Small intestine (tissue), 7 donors: ENCODE measurements at regions not wholly inside any gene's neighbourhood (a gene's known extent, or its start where the extent isn't known, plus 50 kb on each side); places are given as distances from the start of the nearest gene placed in this dataset.

ENCODE experiments used
- DNase-seq, 2 donors: peaks; one replicate each; pipeline versions ENCODE4 v3.0.0 to v3.0.0-alpha.2; 2013
- FAIRE-seq: peaks from 2 replicates; lab custom pipeline; 2012; peaks lifted over from hg19 to GRCh38; lab: Jason Lieb, UNC
- H3K27ac ChIP-seq, 3 donors: one replicate each; pipeline ENCODE4 v1.5.1; 2013; ENCODE audit warnings: low read length in 2 of 3, mild to moderate bottlenecking in 2 of 3, control low read depth in 1 of 3, inconsistent platforms in 1 of 3, low read depth in 1 of 3, moderate library complexity in 1 of 3
- H3K27me3 ChIP-seq, 3 donors: one replicate each; pipeline ENCODE4 v1.6.1; 2013; ENCODE audit warnings: low read length in 3 of 3, inconsistent platforms in 1 of 3; ENCODE audit not compliant: control insufficient read depth in 3 of 3, insufficient read depth in 3 of 3
- H3K36me3 ChIP-seq, 3 donors: one replicate each; pipeline ENCODE4 v1.6.1; 2013; ENCODE audit warnings: low read length in 3 of 3, inconsistent platforms in 1 of 3, low read depth in 1 of 3, mild to moderate bottlenecking in 1 of 3, moderate library complexity in 1 of 3; ENCODE audit not compliant: control insufficient read depth in 3 of 3, insufficient read depth in 2 of 3
- H3K4me1 ChIP-seq, 3 donors: one replicate each; pipeline ENCODE4 v1.6.1; 2013; ENCODE audit warnings: low read length in 2 of 3, inconsistent platforms in 1 of 3, low read depth in 1 of 3, mild to moderate bottlenecking in 1 of 3, moderate library complexity in 1 of 3; ENCODE audit not compliant: control insufficient read depth in 3 of 3, insufficient read depth in 2 of 3
- H3K4me3 ChIP-seq, 3 donors: one replicate each; pipeline ENCODE4 v1.5.1; 2013; ENCODE audit warnings: low read length in 3 of 3, control low read depth in 1 of 3, inconsistent platforms in 1 of 3, low read depth in 1 of 3, mild to moderate bottlenecking in 1 of 3, moderate library complexity in 1 of 3
- H3K9me3 ChIP-seq, 2 donors: one replicate each; pipeline ENCODE4 v1.6.1; 2013; ENCODE audit warnings: low read depth in 1 of 2, low read length in 1 of 2; ENCODE audit not compliant: control insufficient read depth in 2 of 2, insufficient read depth in 1 of 2
- whole genome bisulfite sequencing, 3 donors: extraction: QIAGEN DNeasy Blood & Tissue Kit; methylation state at CpG; one replicate each; pipeline ENCODE4 v1.1.7; 2013; 5-methylcytosine and 5-hydroxymethylcytosine counted together
- donor health status: healthy with polysubstance abuse.
- donor health status: control.
- donor health status: control.
- donor health status: Bipolar disorder and iron deficiency.
- donor health status: healthy.

DNA sequence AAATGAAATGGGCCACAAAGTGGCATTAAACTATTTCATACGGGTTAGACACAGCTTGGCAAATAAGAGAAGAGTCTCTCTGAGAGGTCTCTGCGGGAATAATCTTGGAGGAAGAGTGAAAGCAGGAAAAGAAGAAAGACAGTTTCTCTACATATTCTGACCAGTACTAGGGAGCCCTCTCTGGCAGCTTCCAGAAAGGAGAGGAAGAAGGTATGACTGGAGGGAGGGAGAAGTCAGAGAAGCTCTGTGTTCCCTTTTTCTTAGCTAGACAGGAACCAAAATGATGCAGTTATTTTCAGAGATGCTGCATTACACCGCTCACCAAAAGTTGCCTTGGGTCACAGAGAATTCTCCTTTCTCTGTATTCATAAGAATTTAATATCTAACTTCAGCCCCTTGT, 382.1 kb downstream of the KCNA4 start:
- no peak for FAIRE-seq
- Histone ChIP-seq H3K27me3 (no peaks in the 10 kb centered on the region), H3K4me1 (no peaks in the 10 kb centered on the region), H3K36me3 (no peaks in the 10 kb centered on the region), H3K27ac (no peak overlapping the region), H3K9me3 (no peaks in the 10 kb centered on the region), H3K4me3 (no peak overlapping the region)
- 72 to 88% (median 74%) methylated on average over 3 of the region's 3 CpGs for WGBS, 3 donors
- DNase-seq: no peak

DNA sequence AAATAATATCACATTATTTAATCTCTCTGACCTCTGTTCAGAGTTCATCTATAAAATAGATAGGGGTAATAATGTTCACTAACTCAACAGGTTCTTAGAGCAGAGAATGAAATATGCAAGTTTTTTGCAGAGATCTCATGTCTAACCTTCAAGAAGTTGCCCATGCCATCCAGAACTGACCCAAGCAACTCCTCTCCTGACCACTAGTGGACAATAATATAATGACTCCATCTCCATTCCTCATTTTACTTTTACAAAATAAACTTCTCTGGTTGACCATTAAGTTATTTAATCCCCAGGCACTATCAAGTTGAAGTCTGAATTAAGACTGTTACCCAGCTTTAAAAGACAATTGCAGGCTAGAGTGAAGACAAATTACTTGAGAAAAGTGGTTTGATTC, 382.6 kb downstream of the KCNA4 start:
- no peak overlapping the region for H3K4me3 ChIP-seq
- no peak for DNase-seq
- no peaks in the 10 kb centered on the region for H3K4me1 ChIP-seq
- H3K27ac ChIP-seq: no peak overlapping the region
- H3K36me3 ChIP-seq: no peaks in the 10 kb centered on the region
- H3K27me3 ChIP-seq: no peaks in the 10 kb centered on the region
- H3K9me3 ChIP-seq: no peaks in the 10 kb centered on the region
- FAIRE-seq: no peak

DNA sequence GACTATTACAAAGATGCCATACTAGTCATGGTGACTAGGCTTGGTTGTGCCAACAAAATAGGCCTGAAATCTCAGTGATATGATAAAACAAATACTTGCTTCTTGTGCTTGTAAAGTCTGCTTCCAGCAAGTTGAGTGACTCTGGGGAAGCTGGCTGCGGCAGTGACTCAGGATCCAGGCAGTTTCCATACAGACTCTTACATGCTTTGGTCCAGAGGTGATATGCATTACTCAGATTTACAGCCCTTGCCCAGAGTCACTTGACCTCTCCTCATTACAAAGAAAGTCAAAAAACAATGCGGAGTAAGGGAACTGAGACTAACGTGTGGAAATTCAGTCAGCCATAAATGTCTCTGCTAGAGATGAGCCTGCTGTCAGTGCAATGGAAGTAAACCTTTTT, 387.5 kb downstream of the KCNA4 start:
- Histone ChIP-seq H3K36me3 (no peaks in the 10 kb centered on the region), H3K27me3 (no peaks in the 10 kb centered on the region), H3K4me1 (no peaks in the 10 kb centered on the region), H3K27ac (no peak overlapping the region), H3K4me3 (no peak overlapping the region), H3K9me3 (no peaks in the 10 kb centered on the region)
- 68 to 76% (median 71%) methylated on average over 3 of the region's 3 CpGs for WGBS, 3 donors
- FAIRE-seq (no peak), DNase-seq (no peak)

DNA sequence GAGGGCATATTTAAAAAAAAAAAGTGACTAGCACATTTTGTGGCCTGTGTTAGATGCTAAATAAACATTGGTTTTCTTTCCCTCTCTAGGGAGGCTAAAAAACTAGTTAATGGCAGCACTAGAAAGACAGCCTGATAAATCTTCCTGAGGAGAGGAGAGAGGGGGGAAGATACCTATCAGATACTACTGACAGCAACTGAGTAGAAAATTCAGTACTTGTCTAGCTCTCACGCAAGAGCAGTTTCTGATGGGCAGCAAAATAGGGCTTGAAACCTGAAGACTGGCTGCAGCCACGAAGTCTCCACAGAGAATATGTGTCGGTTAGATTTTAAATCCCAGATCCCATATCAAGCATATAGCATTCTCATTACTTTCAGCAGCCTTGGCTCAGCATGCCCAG, 388.2 kb downstream of the KCNA4 start:
- Histone ChIP-seq H3K27me3 (no peaks in the 10 kb centered on the region), H3K4me3 (no peak overlapping the region), H3K36me3 (no peaks in the 10 kb centered on the region), H3K27ac (no peak overlapping the region), H3K4me1 (no peaks in the 10 kb centered on the region), H3K9me3 (no peaks in the 10 kb centered on the region)
- 63 to 80% (median 76%) methylated on average over 3 of the region's 3 CpGs for WGBS, 3 donors
- FAIRE-seq (no peak), DNase-seq (no peak)

DNA sequence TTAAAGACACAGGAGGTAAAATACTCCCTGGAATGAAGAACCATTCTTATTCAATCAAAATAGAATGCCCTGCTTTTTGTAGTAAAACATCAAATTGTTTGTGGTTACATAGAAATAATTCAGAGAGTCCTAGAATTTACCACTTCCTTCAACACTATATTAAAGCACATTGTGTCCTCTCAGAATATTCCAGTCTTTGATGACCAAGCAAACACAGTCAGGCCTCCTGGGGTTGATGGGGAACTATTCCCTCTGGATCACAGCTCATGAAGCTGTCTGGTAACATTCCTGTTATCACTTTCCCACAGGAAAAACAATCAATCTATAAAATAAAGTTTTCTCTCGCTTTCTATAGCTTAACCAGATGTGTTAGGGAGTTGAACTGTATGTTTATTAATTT, 389.3 kb downstream of the KCNA4 start:
- FAIRE-seq: no peak

DNA sequence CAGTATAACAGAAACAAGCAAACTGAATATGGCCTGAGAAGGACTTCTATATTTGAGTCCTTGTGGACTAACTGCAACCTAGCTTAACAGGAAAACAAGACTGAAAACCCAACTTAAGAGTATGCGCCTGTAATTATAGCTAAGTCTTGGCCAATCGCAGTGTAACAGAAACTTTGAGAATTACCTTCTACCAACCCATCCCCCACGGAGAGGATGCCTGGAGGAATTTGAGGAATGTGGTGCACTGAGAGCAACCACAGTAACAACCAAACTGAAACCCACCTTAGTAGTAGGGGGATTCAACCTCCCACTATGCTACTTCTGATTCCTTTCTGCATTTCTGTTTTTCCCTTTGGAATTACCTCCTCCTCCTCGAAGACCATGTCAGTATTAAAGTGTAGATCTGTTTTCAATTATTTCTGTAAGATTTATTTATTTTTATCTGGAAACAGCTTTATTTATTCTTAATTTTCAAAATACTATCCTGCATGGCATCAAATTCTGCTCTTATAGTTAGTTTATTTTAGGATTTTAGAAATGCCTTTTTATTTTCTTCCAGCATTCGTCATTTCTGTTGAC, 393.6 kb downstream of the KCNA4 start:
- DNase-seq: no peak
- FAIRE-seq: no peak
- Histone ChIP-seq H3K4me3 (no peak overlapping the region), H3K36me3 (no peaks in the 10 kb centered on the region), H3K9me3 (no peaks in the 10 kb centered on the region), H3K27me3 (no peaks in the 10 kb centered on the region), H3K27ac (no peak overlapping the region), H3K4me1 (no peaks in the 10 kb centered on the region)
- WGBS, 3 donors: 44 to 54% (median 52%) methylated on average over 5 of the region's 5 CpGs

More for the DNA sequence above, 389.3 kb downstream of the KCNA4 start:
- WGBS, 3 donors: 51 to 73% (median 52%) methylated on average over 1 of the region's 1 CpG
- no peaks in the 10 kb centered on the region for H3K4me1 ChIP-seq
- no peaks in the 10 kb centered on the region for H3K27me3 ChIP-seq
- H3K36me3 ChIP-seq: no peaks in the 10 kb centered on the region
- no peak for DNase-seq
- no peak overlapping the region for H3K4me3 ChIP-seq
- no peaks in the 10 kb centered on the region for H3K9me3 ChIP-seq
- H3K27ac ChIP-seq: no peak overlapping the region

DNA sequence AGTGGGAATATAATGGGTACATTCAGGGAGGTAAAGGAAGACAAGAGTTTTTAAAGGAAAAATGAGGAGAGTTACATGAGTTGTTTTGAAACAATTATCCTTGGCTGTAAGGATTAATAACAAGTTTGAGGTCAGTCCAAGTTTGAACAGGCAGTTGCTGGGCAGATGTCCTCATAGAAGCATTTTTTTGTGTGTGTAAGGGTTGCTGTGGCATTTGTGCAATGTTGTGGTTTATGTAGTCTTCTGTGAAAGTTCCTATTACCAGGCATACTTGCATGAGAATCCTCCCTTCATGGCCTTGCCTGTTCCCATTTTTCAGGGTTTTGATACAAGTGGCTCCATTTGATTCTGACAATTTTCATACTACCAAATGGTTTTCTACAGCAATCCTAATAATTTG, 400.2 kb downstream of the KCNA4 start:
- DNase-seq (no peak), FAIRE-seq (no peak)
- no peak overlapping the region for H3K4me3 ChIP-seq
- no peaks in the 10 kb centered on the region for H3K4me1 ChIP-seq
- H3K27me3 ChIP-seq: no peaks in the 10 kb centered on the region
- H3K36me3 ChIP-seq: no peaks in the 10 kb centered on the region
- no peak overlapping the region for H3K27ac ChIP-seq
- no peaks in the 10 kb centered on the region for H3K9me3 ChIP-seq

DNA sequence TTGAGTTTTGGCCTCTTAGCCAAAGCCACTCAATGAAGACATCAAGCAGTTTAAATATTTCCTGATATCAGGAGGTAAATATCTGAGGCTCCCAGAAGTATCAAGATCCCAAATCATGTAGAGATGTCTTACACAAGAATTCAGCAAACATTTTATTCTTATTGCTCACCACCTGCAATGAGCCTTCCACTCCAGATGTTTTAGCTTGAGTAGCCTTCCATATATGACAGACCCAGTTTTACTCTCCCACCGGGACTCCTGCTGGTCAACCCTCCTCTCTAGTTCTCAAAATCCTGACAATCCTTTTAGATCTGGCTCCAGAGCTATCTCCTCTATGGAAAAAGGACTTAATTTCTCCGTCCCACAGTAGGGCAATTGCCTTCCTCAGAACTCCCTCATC, 404.4 kb downstream of the KCNA4 start:
- Histone ChIP-seq H3K4me1 (no peaks in the 10 kb centered on the region), H3K27me3 (no peaks in the 10 kb centered on the region), H3K27ac (no peak overlapping the region), H3K4me3 (no peak overlapping the region), H3K36me3 (no peaks in the 10 kb centered on the region), H3K9me3 (peaks cover 0 to 1% of the 10 kb centered on the region in 2 donors)
- WGBS, 3 donors: 82 to 88% (median 84%) methylated on average over 2 of the region's 2 CpGs
- DNase-seq (no peak), FAIRE-seq (no peak)

DNA sequence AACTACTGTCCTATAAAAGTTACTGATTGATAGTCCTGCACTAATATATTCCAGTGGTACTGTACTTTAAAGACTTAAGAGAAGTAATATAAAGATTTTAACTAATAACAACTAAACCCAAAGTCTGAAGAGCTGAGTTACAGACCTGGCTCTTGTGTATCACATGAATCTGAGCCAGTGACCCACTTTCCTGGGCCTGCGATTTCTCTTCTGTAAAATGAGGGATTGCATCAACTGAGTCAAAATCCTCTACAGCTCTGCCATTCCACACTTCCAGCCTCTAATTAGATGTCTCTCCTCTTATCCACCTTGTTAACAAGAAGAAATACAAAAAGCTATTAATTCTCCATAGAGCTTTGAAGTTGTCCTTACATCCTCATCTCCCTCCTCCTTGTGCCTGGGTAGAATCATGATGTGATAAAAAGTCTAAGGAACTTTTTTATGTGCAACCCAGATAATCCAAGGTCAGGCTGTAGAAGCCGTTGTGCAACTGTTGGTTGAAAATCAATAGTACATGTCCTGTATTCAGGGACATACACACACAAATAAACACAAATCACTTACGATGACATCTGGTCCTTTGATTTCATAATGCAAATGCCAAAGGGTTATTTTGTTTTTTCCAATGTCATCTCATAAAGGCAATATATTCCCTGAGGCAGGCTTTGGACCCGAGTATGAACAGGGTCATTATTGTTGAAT, 410.3 kb downstream of the KCNA4 start:
- Histone ChIP-seq H3K36me3 (no peaks in the 10 kb centered on the region), H3K27ac (no peak overlapping the region), H3K4me1 (no peaks in the 10 kb centered on the region), H3K27me3 (no peaks in the 10 kb centered on the region), H3K4me3 (no peak overlapping the region), H3K9me3 (peaks cover 0 to 1% of the 10 kb centered on the region in 2 donors)
- no peak for FAIRE-seq
- no peak for DNase-seq
- WGBS, 3 donors: 76 to 81% (median 76%) methylated on average over 4 of the region's 4 CpGs
